PFSK-1 (cell line): ENCODE measurements at regions not wholly inside any gene's neighbourhood (a gene's known extent, or its start where the extent isn't known, plus 50 kb on each side); places are given as distances from the start of the nearest gene placed in this dataset.

Experiments
- POLR2AphosphoS5 ChIP-seq: IDR thresholded peaks from 2 replicates; pipeline ENCODE4 v1.6.1; 2012; ENCODE audit warnings: low read depth, mild to moderate bottlenecking, control low read depth, low read length, moderate library complexity
- REST ChIP-seq, 2 experiments: IDR thresholded peaks; 2 replicates each; pipeline versions ENCODE4 v1.6.1 to v1.8.0; 2011 to 2012; ENCODE audit warnings: low read depth in 2 of 2, low read length in 2 of 2, control low read depth in 1 of 2, inconsistent platforms in 1 of 2, mild to moderate bottlenecking in 1 of 2, moderate library complexity in 1 of 2; ENCODE audit not compliant: insufficient read depth in 1 of 2
- TAF1 ChIP-seq: IDR thresholded peaks from 2 replicates; pipeline ENCODE4 v1.6.1; 2012; ENCODE audit warnings: low read length, control low read depth, borderline replicate concordance; ENCODE audit not compliant: insufficient read depth

- TF ChIP-seq TAF1, result no peak
- no peak for TF ChIP-seq REST (IDR thresholded peaks at IDR 0.05; ENCODE audit: insufficient read depth in 1 of 2, low read depth in 2 of 2, low read length in 2 of 2)
- no peak for TF ChIP-seq POLR2AphosphoS5
These were observed 172.9 kb downstream of the MAIP1 start for GRCh38 chr2:200128296-200128695.
